Ascending aorta (tissue), 2 donors: ENCODE measurements at regions not wholly inside any gene's neighbourhood (a gene's known extent, or its start where the extent isn't known, plus 50 kb on each side); places are given as distances from the start of the nearest gene placed in this dataset.

Source experiments
- DNase-seq, 2 donors: peaks; one replicate each; pipeline ENCODE4 v3.0.0-alpha.2; 2019; ENCODE audit warnings: low spot score in 2 of 2
- H3K27ac ChIP-seq, 2 donors: fragments of 200-600 bp; sonication (generic); one replicate each; pipeline ENCODE4 v1.5.1; 2016 to 2017; ENCODE audit warnings: mild to moderate bottlenecking in 1 of 2
- H3K27me3 ChIP-seq: fragments of 200-600 bp; sonication (generic); one replicate; pipeline ENCODE4 v1.5.1; 2017
- H3K36me3 ChIP-seq, 2 donors: fragments of 200-600 bp; sonication (generic); one replicate each; pipeline ENCODE4 v1.5.1; 2016
- H3K4me1 ChIP-seq, 2 donors: fragments of 200-600 bp; sonication (generic); one replicate each; pipeline ENCODE4 v1.5.1; 2016 to 2017; ENCODE audit warnings: mild to moderate bottlenecking in 1 of 2
- H3K4me3 ChIP-seq, 2 donors: fragments of 200-600 bp; sonication (generic); one replicate each; pipeline ENCODE4 v1.5.1; 2016 to 2017; ENCODE audit warnings: mild to moderate bottlenecking in 1 of 2
- H3K9me3 ChIP-seq, 2 donors: fragments of 200-600 bp; sonication (generic); one replicate each; pipeline ENCODE4 v1.5.1; 2016
- CTCF ChIP-seq, 3 experiments: fragments of 200-600 bp in 2 of 3; fragments of 450-650 bp in 1 of 3; sonication (generic) in 2 of 3; IDR thresholded peaks; one replicate each; pipeline ENCODE4 v1.5.1; 2016 to 2019; ENCODE audit warnings: antibody characterized with exemption in 3 of 3, mild to moderate bottlenecking in 1 of 3, moderate library complexity in 1 of 3
- intact Hi-C: fragments of 100-400 bp; cut with DNase I; formaldehyde crosslinking; loops from one replicate; pipeline ENCODE4 v1.15.1; 2023

- no peaks in the 10 kb centered on the region for H3K4me1 ChIP-seq
- no peaks in the 10 kb centered on the region for H3K9me3 ChIP-seq
- intact Hi-C loops, result no loop called here
- H3K36me3 ChIP-seq, result no peaks in the 10 kb centered on the region
- H3K4me3 ChIP-seq, result no peak overlapping the region
- no peak for DNase-seq
- H3K27ac ChIP-seq, result no peak overlapping the region
- no peak for TF ChIP-seq CTCF (IDR thresholded peaks at IDR 0.05)
- no peaks in the 10 kb centered on the region for H3K27me3 ChIP-seq
These were observed 408.2 kb upstream of the CBLB start for GRCh38 chr3:106276755-106277612.

GRCh38 chr3:106277731-106278130 is 408.9 kb upstream of the CBLB start:
- TF ChIP-seq CTCF (IDR thresholded peaks at IDR 0.05), result no peak
- Histone ChIP-seq H3K4me1 (no peaks in the 10 kb centered on the region), H3K36me3 (no peaks in the 10 kb centered on the region)

GRCh38 chr3:106281221-106281620 is 412.4 kb upstream of the CBLB start:
- Histone ChIP-seq H3K9me3 (no peaks in the 10 kb centered on the region), H3K27ac (no peak overlapping the region), H3K36me3 (no peaks in the 10 kb centered on the region), H3K4me3 (no peak overlapping the region), H3K27me3 (no peaks in the 10 kb centered on the region), H3K4me1 (no peaks in the 10 kb centered on the region)
- intact Hi-C loops, result no loop called here
- TF ChIP-seq CTCF (IDR thresholded peaks at IDR 0.05), result no peak
- DNase-seq, result no peak

More at GRCh38 chr3:106277731-106278130, 408.9 kb upstream of the CBLB start:
- intact Hi-C loops, result no loop called here
- Histone ChIP-seq H3K9me3 (no peaks in the 10 kb centered on the region), H3K4me3 (no peak overlapping the region), H3K27ac (no peak overlapping the region), H3K27me3 (no peaks in the 10 kb centered on the region)
- no peak for DNase-seq

GRCh38 chr3:106282943-106283342 is 414.1 kb upstream of the CBLB start:
- no peak for TF ChIP-seq CTCF (IDR thresholded peaks at IDR 0.05)
- no peaks in the 10 kb centered on the region for H3K27me3 ChIP-seq
- no peaks in the 10 kb centered on the region for H3K9me3 ChIP-seq
- no peaks in the 10 kb centered on the region for H3K36me3 ChIP-seq
- intact Hi-C loops, result no loop called here
- no peak overlapping the region for H3K27ac ChIP-seq
- no peaks in the 10 kb centered on the region for H3K4me1 ChIP-seq
- no peak overlapping the region for H3K4me3 ChIP-seq
- no peak for DNase-seq

GRCh38 chr3:106288781-106289180 is 420.0 kb upstream of the CBLB start:
- Histone ChIP-seq H3K36me3 (no peaks in the 10 kb centered on the region), H3K4me3 (no peak overlapping the region), H3K27me3 (no peaks in the 10 kb centered on the region), H3K9me3 (no peaks in the 10 kb centered on the region), H3K27ac (no peak overlapping the region), H3K4me1 (no peaks in the 10 kb centered on the region)
- no peak for DNase-seq
- intact Hi-C loops, result no loop called here
- no peak for TF ChIP-seq CTCF (IDR thresholded peaks at IDR 0.05)
